ENCODE measurements at regions not wholly inside any gene's neighbourhood (a gene's known extent, or its start where the extent isn't known, plus 50 kb on each side); places are given as distances from the start of the nearest gene placed in this dataset.

GRCh38 chr14:50025776-50026175 is 90.6 kb downstream of the VCPKMT start:
- TF ChIP-seq POLR2AphosphoS5 (IDR thresholded peaks at IDR 0.05; ENCODE audit: low read depth, low read length): no peak
- TF ChIP-seq FOXP2 (optimal IDR thresholded peaks at IDR 0.05; ENCODE audit: borderline replicate concordance, extremely low read depth, extremely low read length, insufficient read depth): no peak
- TF ChIP-seq TAF1 (IDR thresholded peaks at IDR 0.05; ENCODE audit: borderline replicate concordance, insufficient read depth, low read length): no peak
- TF ChIP-seq SIN3A (IDR thresholded peaks at IDR 0.05; ENCODE audit: borderline replicate concordance, insufficient read depth, low read length): no peak

All from PFSK-1 (cell line).